ENCODE measurements at regions not wholly inside any gene's neighbourhood (a gene's known extent, or its start where the extent isn't known, plus 50 kb on each side); places are given as distances from the start of the nearest gene placed in this dataset.

GRCh38 chr5:5950658-5951057, 427.7 kb downstream of the MED10 start:
- no peak for TF ChIP-seq CTCF (IDR thresholded peaks at IDR 0.05; ENCODE audit: insufficient read depth, low read length)
- TF ChIP-seq POLR2AphosphoS5 (IDR thresholded peaks at IDR 0.05; ENCODE audit: low read depth) = no peak
- TF ChIP-seq REST (IDR thresholded peaks at IDR 0.05; ENCODE audit: insufficient replicate concordance, low read depth) = no peak
- no peak for TF ChIP-seq GABPA (IDR thresholded peaks at IDR 0.05; ENCODE audit: low read depth)

All from HL-60 (cell line).